IPS-20b (cell line): ENCODE measurements at regions not wholly inside any gene's neighbourhood (a gene's known extent, or its start where the extent isn't known, plus 50 kb on each side); places are given as distances from the start of the nearest gene placed in this dataset.

Experiments
- H3K27ac ChIP-seq: one replicate; pipeline ENCODE4 v1.5.1; 2013; ENCODE audit warnings: low read length
- H3K27me3 ChIP-seq: 2 replicates; pipeline ENCODE4 v1.6.1; 2013; ENCODE audit warnings: mild to moderate bottlenecking, low read length, inconsistent platforms; ENCODE audit not compliant: insufficient read depth
- H3K36me3 ChIP-seq: 2 replicates; pipeline ENCODE4 v1.6.1; 2013; ENCODE audit warnings: low read depth, mild to moderate bottlenecking, inconsistent platforms, low read length, moderate library complexity; ENCODE audit not compliant: insufficient read depth
- H3K4me1 ChIP-seq: 2 replicates; pipeline ENCODE4 v1.6.1; 2013; ENCODE audit warnings: mild to moderate bottlenecking, control low read depth, inconsistent platforms, low read length, moderate library complexity; ENCODE audit not compliant: insufficient read depth
- H3K4me3 ChIP-seq: 2 replicates; pipeline ENCODE4 v1.5.1; 2013; ENCODE audit warnings: mild to moderate bottlenecking, low read length, inconsistent platforms
- H3K9ac ChIP-seq: 2 replicates; pipeline ENCODE4 v1.6.1; 2013; ENCODE audit warnings: low read depth, mild to moderate bottlenecking, inconsistent platforms, low read length, moderate library complexity
- H3K9me3 ChIP-seq: 2 replicates; pipeline ENCODE4 v1.6.1; 2013; ENCODE audit warnings: mild to moderate bottlenecking, low read depth, low read length, inconsistent platforms; ENCODE audit not compliant: insufficient read depth

GRCh38 chr11:31870609-31871309 lies 59.6 kb upstream of the PAX6 start:
- peak overlapping the region; percentile 19; the same call in 1 of the 2 replicates for H3K4me3 ChIP-seq
- H3K9ac ChIP-seq, result no peak overlapping the region

GRCh38 chr11:31869986-31870385 lies 58.9 kb upstream of the PAX6 start:
- Histone ChIP-seq H3K9me3 (no peaks in the 10 kb centered on the region), H3K27ac (no peak overlapping the region), H3K27me3 (peaks cover 30% of the 10 kb centered on the region), H3K4me1 (peaks cover 17% of the 10 kb centered on the region; the same call in 1 of the 2 replicates), H3K36me3 (no peaks in the 10 kb centered on the region), H3K4me3 (no peak overlapping the region), H3K9ac (no peak overlapping the region)

More at GRCh38 chr11:31870609-31871309, 59.6 kb upstream of the PAX6 start:
- Histone ChIP-seq H3K27ac (no peak overlapping the region), H3K9me3 (no peaks in the 10 kb centered on the region), H3K36me3 (no peaks in the 10 kb centered on the region), H3K4me1 (peaks cover 22% of the 10 kb centered on the region), H3K27me3 (peaks cover 30% of the 10 kb centered on the region)

- no peak overlapping the region for H3K9ac ChIP-seq
- H3K4me1 ChIP-seq, result peaks cover 11% of the 10 kb centered on the region
- no peaks in the 10 kb centered on the region for H3K36me3 ChIP-seq
- no peak overlapping the region for H3K4me3 ChIP-seq
- H3K27ac ChIP-seq, result no peak overlapping the region
- no peaks in the 10 kb centered on the region for H3K9me3 ChIP-seq
- peaks cover 17% of the 10 kb centered on the region for H3K27me3 ChIP-seq
These were observed 54.6 kb upstream of the PAX6 start for GRCh38 chr11:31865606-31866300.

GRCh38 chr11:31863170-31863832 lies 52.2 kb upstream of the PAX6 start:
- no peaks in the 10 kb centered on the region for H3K36me3 ChIP-seq
- peaks cover 8% of the 10 kb centered on the region for H3K4me1 ChIP-seq
- H3K9ac ChIP-seq, result peak overlapping the region; percentile 7; the same call in 1 of the 2 replicates
- no peak overlapping the region for H3K27ac ChIP-seq
- H3K27me3 ChIP-seq, result no peaks in the 10 kb centered on the region
- no peaks in the 10 kb centered on the region for H3K9me3 ChIP-seq
- no peak overlapping the region; the same call in 1 of the 2 replicates for H3K4me3 ChIP-seq

- H3K27me3 ChIP-seq, result no peaks in the 10 kb centered on the region
- no peak overlapping the region for H3K4me3 ChIP-seq
- no peak overlapping the region for H3K9ac ChIP-seq
- H3K36me3 ChIP-seq, result no peaks in the 10 kb centered on the region
- peaks cover 8% of the 10 kb centered on the region for H3K4me1 ChIP-seq
- H3K27ac ChIP-seq, result no peak overlapping the region
- H3K9me3 ChIP-seq, result no peaks in the 10 kb centered on the region
These were observed 49.9 kb upstream of the PAX6 start for GRCh38 chr11:31861011-31861410.
